GM19455 (cell line): ENCODE measurements at regions not wholly inside any gene's neighbourhood (a gene's known extent, or its start where the extent isn't known, plus 50 kb on each side); places are given as distances from the start of the nearest gene placed in this dataset.
"Not testable (repeated sequence)": the region's sequence is repeated elsewhere in the genome, so short reads cannot be mapped to it uniquely, and the experiment has no call there.

Source experiments
- ATAC-seq: cut with Tn5 transposase; IDR thresholded peaks from one replicate; pipeline ENCODE4 v1.9.1; 2021; ENCODE audit not compliant: unreplicated experiment

GRCh38 chr6:15129887-15130286 is 116.0 kb upstream of the JARID2 start:
- no peak for ATAC-seq

GRCh38 chr6:15131234-15131633 is 114.6 kb upstream of the JARID2 start:
- ATAC-seq, result no peak

GRCh38 chr6:15131651-15132061 is 114.2 kb upstream of the JARID2 start:
- no peak for ATAC-seq

- no peak for ATAC-seq
These were observed 113.7 kb upstream of the JARID2 start for GRCh38 chr6:15132167-15132566.

- ATAC-seq, result no peak
These were observed 112.8 kb upstream of the JARID2 start for GRCh38 chr6:15132854-15133670.

- no peak for ATAC-seq
These were observed 108.8 kb upstream of the JARID2 start for GRCh38 chr6:15137086-15137485.

- ATAC-seq, result no peak
These were observed 102.8 kb upstream of the JARID2 start for GRCh38 chr6:15143086-15143485.

- no peak for ATAC-seq
These were observed 102.3 kb upstream of the JARID2 start for GRCh38 chr6:15143540-15143939.

GRCh38 chr6:15145821-15146220 is 100.0 kb upstream of the JARID2 start:
- ATAC-seq, result no peak

GRCh38 chr6:15147827-15148226 is 98.0 kb upstream of the JARID2 start:
- no peak for ATAC-seq

GRCh38 chr6:15148356-15148946 is 97.4 kb upstream of the JARID2 start:
- no peak for ATAC-seq

- ATAC-seq, result no peak
These were observed 95.7 kb upstream of the JARID2 start for GRCh38 chr6:15150207-15150606.

- ATAC-seq, result no peak
These were observed 93.2 kb upstream of the JARID2 start for GRCh38 chr6:15152700-15153099.

GRCh38 chr6:15153191-15153590 is 92.7 kb upstream of the JARID2 start:
- ATAC-seq, result no peak

GRCh38 chr6:15157479-15157878 is 88.4 kb upstream of the JARID2 start:
- ATAC-seq, result no peak

GRCh38 chr6:15158821-15159619 is 86.8 kb upstream of the JARID2 start:
- no peak for ATAC-seq

GRCh38 chr6:15160812-15161211 is 85.1 kb upstream of the JARID2 start:
- no peak for ATAC-seq

- not testable (repeated sequence) for ATAC-seq
These were observed 81.0 kb upstream of the JARID2 start for GRCh38 chr6:15164855-15165254.

GRCh38 chr6:15166121-15166520 is 79.7 kb upstream of the JARID2 start:
- no peak for ATAC-seq

GRCh38 chr6:15170126-15170525 is 75.7 kb upstream of the JARID2 start:
- ATAC-seq, result no peak

GRCh38 chr6:15171026-15171425 is 74.8 kb upstream of the JARID2 start:
- no peak for ATAC-seq
